Caki2 (cell line): ENCODE measurements at regions not wholly inside any gene's neighbourhood (a gene's known extent, or its start where the extent isn't known, plus 50 kb on each side); places are given as distances from the start of the nearest gene placed in this dataset.

Experiments used
- DNase-seq: peaks from one replicate; pipeline ENCODE4 v3.0.0-alpha.2; 2015; ENCODE audit warnings: low read depth
- in situ Hi-C: cut with HindIII; loops from 2 replicates; pipeline ENCODE4 v1.10.0; 2016; ENCODE audit warnings: low sequenced_read_pairs, low pct_unique_long_range_greater_than_20kb, mixed read lengths

- no peak for DNase-seq
- in situ Hi-C loops: no loop called here
Observed at GRCh38 chr15:70473581-70474370, 289.6 kb downstream of the UACA start.

- in situ Hi-C loops: no loop called here
- DNase-seq: no peak
Observed at GRCh38 chr15:70471517-70471916, 291.8 kb downstream of the UACA start.

- no peak for DNase-seq
- in situ Hi-C loops: no loop called here
Observed at GRCh38 chr15:70470556-70471191, 292.7 kb downstream of the UACA start.

- in situ Hi-C loops: no loop called here
- DNase-seq: no peak
Observed at GRCh38 chr15:70469651-70470555, 293.5 kb downstream of the UACA start.

GRCh38 chr15:70469182-70469581, 294.2 kb downstream of the UACA start:
- in situ Hi-C loops: no loop called here
- DNase-seq: no peak

- in situ Hi-C loops: no loop called here
- peak; percentile 62 for DNase-seq
Observed at GRCh38 chr15:70466895-70467529, 296.3 kb downstream of the UACA start.

- no peak for DNase-seq
- in situ Hi-C loops: no loop called here
Observed at GRCh38 chr15:70466305-70466704, 297.1 kb downstream of the UACA start.

- DNase-seq: no peak
- in situ Hi-C loops: no loop called here
Observed at GRCh38 chr15:70465812-70466211, 297.5 kb downstream of the UACA start.

- in situ Hi-C loops: no loop called here
- no peak for DNase-seq
Observed at GRCh38 chr15:70463453-70463834, 299.9 kb downstream of the UACA start.

- in situ Hi-C loops: no loop called here
- no peak for DNase-seq
Observed at GRCh38 chr15:70461992-70462391, 301.4 kb downstream of the UACA start.

- in situ Hi-C loops: no loop called here
- no peak for DNase-seq
Observed at GRCh38 chr15:70461017-70461416, 302.3 kb downstream of the UACA start.

- DNase-seq: no peak
- in situ Hi-C loops: no loop called here
Observed at GRCh38 chr15:70459312-70459711, 304.0 kb downstream of the UACA start.

- in situ Hi-C loops: no loop called here
- DNase-seq: no peak
Observed at GRCh38 chr15:70453766-70454165, 309.6 kb downstream of the UACA start.

- DNase-seq: no peak
- in situ Hi-C loops: no loop called here
Observed at GRCh38 chr15:70453238-70453637, 310.1 kb downstream of the UACA start.

GRCh38 chr15:70451821-70452653, 311.3 kb downstream of the UACA start:
- no peak for DNase-seq
- in situ Hi-C loops: no loop called here

- in situ Hi-C loops: no loop called here
- no peak for DNase-seq
Observed at GRCh38 chr15:70450142-70450443, 313.3 kb downstream of the UACA start.

GRCh38 chr15:70449311-70450141, 313.8 kb downstream of the UACA start:
- no peak for DNase-seq
- in situ Hi-C loops: no loop called here
